Thyroid gland (tissue), 4 donors: ENCODE measurements at regions not wholly inside any gene's neighbourhood (a gene's known extent, or its start where the extent isn't known, plus 50 kb on each side); places are given as distances from the start of the nearest gene placed in this dataset.

ENCODE experiments used
- POLR2A ChIP-seq, 2 donors: fragments of 450-650 bp; IDR thresholded peaks; one replicate each; pipeline ENCODE4 v1.6.1; 2017; ENCODE audit warnings: antibody characterized with exemption in 2 of 2, mild to moderate bottlenecking in 2 of 2, moderate library complexity in 1 of 2
- TF ChIP-seq, protein P1 (sequence below), 6 experiments: fragments of 200-600 bp in 3 of 6; fragments of 450-650 bp in 3 of 6; sonication (generic) in 3 of 6; IDR thresholded peaks; one replicate each; pipeline ENCODE4 v1.5.1; 2016 to 2019; ENCODE audit warnings: antibody characterized with exemption in 6 of 6, mild to moderate bottlenecking in 2 of 6, inconsistent platforms in 1 of 6, moderate library complexity in 1 of 6

DNA sequence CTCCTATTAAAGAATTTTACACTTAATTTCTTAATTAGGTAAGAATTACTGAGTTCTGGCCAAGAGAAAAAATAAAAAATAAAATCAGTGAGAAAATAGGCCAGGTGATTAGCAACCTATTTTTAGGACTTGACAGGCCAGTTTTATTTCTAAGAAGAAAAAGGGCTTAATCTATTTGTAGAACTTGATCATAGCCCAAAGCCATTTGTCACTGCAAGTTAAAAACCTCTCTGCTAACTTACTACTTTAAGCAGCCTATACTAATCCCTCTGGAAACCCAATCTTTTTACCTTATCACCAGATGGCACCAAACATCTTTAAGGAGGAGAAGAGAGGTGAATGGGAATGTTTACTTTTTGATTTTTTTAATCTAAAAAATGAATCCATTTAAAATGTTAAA is 222.1 kb upstream of the RHOBTB1 start:
- TF ChIP-seq POLR2A (IDR thresholded peaks at IDR 0.05): no peak
- TF ChIP-seq, protein P1, sequence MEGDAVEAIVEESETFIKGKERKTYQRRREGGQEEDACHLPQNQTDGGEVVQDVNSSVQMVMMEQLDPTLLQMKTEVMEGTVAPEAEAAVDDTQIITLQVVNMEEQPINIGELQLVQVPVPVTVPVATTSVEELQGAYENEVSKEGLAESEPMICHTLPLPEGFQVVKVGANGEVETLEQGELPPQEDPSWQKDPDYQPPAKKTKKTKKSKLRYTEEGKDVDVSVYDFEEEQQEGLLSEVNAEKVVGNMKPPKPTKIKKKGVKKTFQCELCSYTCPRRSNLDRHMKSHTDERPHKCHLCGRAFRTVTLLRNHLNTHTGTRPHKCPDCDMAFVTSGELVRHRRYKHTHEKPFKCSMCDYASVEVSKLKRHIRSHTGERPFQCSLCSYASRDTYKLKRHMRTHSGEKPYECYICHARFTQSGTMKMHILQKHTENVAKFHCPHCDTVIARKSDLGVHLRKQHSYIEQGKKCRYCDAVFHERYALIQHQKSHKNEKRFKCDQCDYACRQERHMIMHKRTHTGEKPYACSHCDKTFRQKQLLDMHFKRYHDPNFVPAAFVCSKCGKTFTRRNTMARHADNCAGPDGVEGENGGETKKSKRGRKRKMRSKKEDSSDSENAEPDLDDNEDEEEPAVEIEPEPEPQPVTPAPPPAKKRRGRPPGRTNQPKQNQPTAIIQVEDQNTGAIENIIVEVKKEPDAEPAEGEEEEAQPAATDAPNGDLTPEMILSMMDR (IDR thresholded peaks at IDR 0.05): no peak
